HEK293 (cell line): ENCODE measurements at regions not wholly inside any gene's neighbourhood (a gene's known extent, or its start where the extent isn't known, plus 50 kb on each side); places are given as distances from the start of the nearest gene placed in this dataset.

ENCODE experiments used
- CTCF ChIA-PET: fragments of 350-600 bp; formaldehyde crosslinking; extraction: SDS; loops from one replicate; lab custom pipeline; 2021; ENCODE audit warnings: antibody characterized with exemption; lab: Yijun Ruan, JAX
- POLR2A ChIA-PET: fragments of 300-600 bp; formaldehyde crosslinking; extraction: SDS; loops from one replicate; lab custom pipeline; 2020; ENCODE audit warnings: antibody characterized with exemption, inconsistent platforms; lab: Yijun Ruan, JAX
- H3K27ac ChIP-seq: fragments of 200-500 bp; sonication (Bioruptor generic); 2 replicates; pipeline ENCODE4 v1.5.1; 2014; ENCODE audit warnings: low read depth, low read length, control low read depth, inconsistent platforms; ENCODE audit errors: extremely low read depth
- H3K36me3 ChIP-seq, 2 experiments: fragments of 200-500 bp in 1 of 2; sonication (Bioruptor generic) in 1 of 2; 1 replicate in 1 of 2; 2 replicates in 1 of 2; pipeline ENCODE4 v1.5.1; 2014 to 2017; ENCODE audit warnings: inconsistent platforms in 2 of 2, low read length in 2 of 2; ENCODE audit not compliant: control insufficient read depth in 2 of 2, insufficient read depth in 1 of 2
- H3K4me1 ChIP-seq: fragments of 200-500 bp; sonication (Bioruptor generic); 2 replicates; pipeline ENCODE4 v1.5.1; 2014; ENCODE audit warnings: mild to moderate bottlenecking, low read length, inconsistent platforms; ENCODE audit not compliant: control insufficient read depth, insufficient read depth
- H3K4me3 ChIP-seq: 2 replicates; pipeline ENCODE4 v1.5.1; 2011; ENCODE audit warnings: low read depth, mild to moderate bottlenecking, control low read depth, low read length, moderate library complexity
- H3K9me3 ChIP-seq: fragments of 200-500 bp; sonication (Bioruptor generic); 2 replicates; pipeline ENCODE4 v1.5.1; 2014; ENCODE audit warnings: low read depth, low read length, inconsistent platforms; ENCODE audit not compliant: control insufficient read depth, insufficient read depth
- GLIS1 ChIP-seq: fragments of 450-650 bp; formaldehyde crosslinking; IDR thresholded peaks from 2 replicates; pipeline ENCODE4 v1.5.1; 2016; ENCODE audit warnings: missing biosample characterization, missing genetic modification characterization
- HOXC10 ChIP-seq: sonication (generic); formaldehyde crosslinking; IDR thresholded peaks from 2 replicates; pipeline ENCODE4 v1.8.1; 2023; ENCODE audit warnings: mild to moderate bottlenecking, missing genetic modification reagents
- HOXD13 ChIP-seq: sonication (generic); formaldehyde crosslinking; IDR thresholded peaks from 2 replicates; pipeline ENCODE4 v1.8.0; 2022; ENCODE audit warnings: missing genetic modification reagents, borderline replicate concordance
- MZF1 ChIP-seq: fragments of 450-650 bp; formaldehyde crosslinking; IDR thresholded peaks from 2 replicates; pipeline ENCODE4 v1.5.1; 2017; ENCODE audit warnings: missing biosample characterization, missing genetic modification characterization, borderline replicate concordance
- PRDM1 ChIP-seq: fragments of 450-650 bp; formaldehyde crosslinking; IDR thresholded peaks from 2 replicates; pipeline ENCODE4; 2016; ENCODE audit warnings: missing biosample characterization, missing genetic modification characterization
- SP3 ChIP-seq: fragments of 450-650 bp; formaldehyde crosslinking; IDR thresholded peaks from 2 replicates; pipeline ENCODE4 v1.5.1; 2016; ENCODE audit warnings: missing biosample characterization, missing genetic modification characterization
- ZBTB8A ChIP-seq: fragments of 450-650 bp; formaldehyde crosslinking; IDR thresholded peaks from 2 replicates; pipeline ENCODE4 v1.5.1; 2016; ENCODE audit warnings: missing biosample characterization, missing genetic modification characterization
- ZFP69B ChIP-seq: fragments of 450-650 bp; formaldehyde crosslinking; IDR thresholded peaks from 2 replicates; pipeline ENCODE4 v1.5.1; 2016; ENCODE audit warnings: missing biosample characterization, missing genetic modification characterization
- ZNF140 ChIP-seq: fragments of 450-650 bp; formaldehyde crosslinking; IDR thresholded peaks from 2 replicates; pipeline ENCODE4 v1.5.1; 2016; ENCODE audit warnings: missing biosample characterization, missing genetic modification characterization
- ZNF239 ChIP-seq: fragments of 450-650 bp; formaldehyde crosslinking; IDR thresholded peaks from 2 replicates; pipeline ENCODE4 v1.5.1; 2016; ENCODE audit warnings: missing biosample characterization, missing genetic modification characterization
- ZNF404 ChIP-seq: fragments of 450-650 bp; formaldehyde crosslinking; IDR thresholded peaks from 2 replicates; pipeline ENCODE4 v1.5.1; 2017; ENCODE audit warnings: missing biosample characterization, missing genetic modification characterization
- ZNF426 ChIP-seq: fragments of 450-650 bp; formaldehyde crosslinking; IDR thresholded peaks from 2 replicates; pipeline ENCODE4 v1.5.1; 2017; ENCODE audit warnings: missing biosample characterization, missing genetic modification characterization, mild to moderate bottlenecking, inconsistent platforms, moderate library complexity
- ZNF473 ChIP-seq: fragments of 450-650 bp; formaldehyde crosslinking; IDR thresholded peaks from 2 replicates; pipeline ENCODE4 v1.5.1; 2017; ENCODE audit warnings: missing biosample characterization, missing genetic modification characterization
- ZNF501 ChIP-seq: fragments of 450-650 bp; formaldehyde crosslinking; IDR thresholded peaks from 2 replicates; pipeline ENCODE4 v1.5.1; 2016; ENCODE audit warnings: missing biosample characterization, missing genetic modification characterization
- ZNF544 ChIP-seq: fragments of 450-650 bp; formaldehyde crosslinking; IDR thresholded peaks from 2 replicates; pipeline ENCODE4 v1.5.0; 2017; ENCODE audit warnings: missing biosample characterization, missing genetic modification characterization
- ZNF571 ChIP-seq: fragments of 450-650 bp; formaldehyde crosslinking; IDR thresholded peaks from 2 replicates; pipeline ENCODE4 v1.5.0; 2017; ENCODE audit warnings: missing biosample characterization, missing genetic modification characterization
- ZNF596 ChIP-seq: fragments of 450-650 bp; IDR thresholded peaks from 2 replicates; pipeline ENCODE4 v1.5.0; 2018; ENCODE audit warnings: missing biosample characterization, mild to moderate bottlenecking, missing genetic modification characterization, moderate library complexity
- ZNF600 ChIP-seq: fragments of 450-650 bp; formaldehyde crosslinking; IDR thresholded peaks from 2 replicates; pipeline ENCODE4 v1.5.1; 2016; ENCODE audit warnings: missing biosample characterization, missing genetic modification characterization
- ZNF621 ChIP-seq: fragments of 450-650 bp; formaldehyde crosslinking; IDR thresholded peaks from 2 replicates; pipeline ENCODE4 v1.5.1; 2017; ENCODE audit warnings: missing biosample characterization, missing genetic modification characterization
- ZNF768 ChIP-seq: fragments of 450-650 bp; formaldehyde crosslinking; IDR thresholded peaks from 2 replicates; pipeline ENCODE4 v1.5.1; 2018; ENCODE audit warnings: missing biosample characterization, mild to moderate bottlenecking, missing genetic modification characterization
- ZNF776 ChIP-seq: fragments of 450-650 bp; formaldehyde crosslinking; IDR thresholded peaks from 2 replicates; pipeline ENCODE4 v1.5.0; 2017; ENCODE audit warnings: missing biosample characterization, missing genetic modification characterization, borderline replicate concordance
- ZXDB ChIP-seq: fragments of 450-650 bp; formaldehyde crosslinking; IDR thresholded peaks from 2 replicates; pipeline ENCODE4 v1.5.1; 2016; ENCODE audit warnings: missing biosample characterization, missing genetic modification characterization
- TF ChIP-seq, protein P1 (sequence below): fragments of 450-650 bp; formaldehyde crosslinking; IDR thresholded peaks from 2 replicates; pipeline ENCODE4 v1.5.1; 2016; ENCODE audit warnings: missing biosample characterization, missing genetic modification characterization
- TF ChIP-seq, protein P2 (sequence below): fragments of 450-650 bp; formaldehyde crosslinking; IDR thresholded peaks from 2 replicates; pipeline ENCODE4 v1.5.1; 2017; ENCODE audit warnings: missing biosample characterization, missing genetic modification characterization
- TF ChIP-seq, protein P3 (sequence below): fragments of 450-650 bp; formaldehyde crosslinking; IDR thresholded peaks from 2 replicates; pipeline ENCODE4 v1.5.1; 2017; ENCODE audit warnings: missing biosample characterization, missing genetic modification characterization
- TF ChIP-seq, protein P4 (sequence below): fragments of 450-650 bp; formaldehyde crosslinking; IDR thresholded peaks from 2 replicates; pipeline ENCODE4 v1.5.1; 2016; ENCODE audit warnings: missing biosample characterization, missing genetic modification characterization

DNA sequence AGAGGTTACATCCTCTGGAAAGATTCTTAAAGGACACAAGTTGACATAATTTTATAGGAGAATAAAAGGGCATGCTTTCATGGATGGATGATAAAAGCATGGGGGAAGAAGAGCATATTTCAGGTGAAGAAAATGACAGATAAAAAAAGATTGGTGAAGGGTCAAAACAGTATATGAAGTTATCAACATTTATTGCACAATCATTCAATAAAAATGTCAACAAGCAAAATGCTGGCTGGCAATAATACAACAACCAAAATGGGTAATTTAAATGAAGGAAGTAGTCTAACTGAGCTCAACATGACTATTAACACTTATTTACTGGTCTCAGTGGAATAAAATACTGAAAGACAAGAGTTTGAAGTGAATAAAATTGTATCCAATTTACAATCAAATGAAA is 696.7 kb downstream of the SQOR start:
- H3K9me3 ChIP-seq: no peaks in the 10 kb centered on the region
- H3K4me1 ChIP-seq: no peaks in the 10 kb centered on the region
- CTCF ChIA-PET: no interaction called here
- H3K36me3 ChIP-seq: no peaks in the 10 kb centered on the region
- no peak overlapping the region for H3K4me3 ChIP-seq
- TF ChIP-seq ZBTB8A (tag by site-specific recombination) (no peak), ZNF239 (tag by site-specific recombination) (no peak), ZNF404 (tag by site-specific recombination) (no peak), ZNF140 (tag by site-specific recombination) (no peak), ZFP69B (tag by site-specific recombination) (no peak), PRDM1 (tag by site-specific recombination) (no peak), ZNF776 (no peak)
- TF ChIP-seq, protein P1, sequence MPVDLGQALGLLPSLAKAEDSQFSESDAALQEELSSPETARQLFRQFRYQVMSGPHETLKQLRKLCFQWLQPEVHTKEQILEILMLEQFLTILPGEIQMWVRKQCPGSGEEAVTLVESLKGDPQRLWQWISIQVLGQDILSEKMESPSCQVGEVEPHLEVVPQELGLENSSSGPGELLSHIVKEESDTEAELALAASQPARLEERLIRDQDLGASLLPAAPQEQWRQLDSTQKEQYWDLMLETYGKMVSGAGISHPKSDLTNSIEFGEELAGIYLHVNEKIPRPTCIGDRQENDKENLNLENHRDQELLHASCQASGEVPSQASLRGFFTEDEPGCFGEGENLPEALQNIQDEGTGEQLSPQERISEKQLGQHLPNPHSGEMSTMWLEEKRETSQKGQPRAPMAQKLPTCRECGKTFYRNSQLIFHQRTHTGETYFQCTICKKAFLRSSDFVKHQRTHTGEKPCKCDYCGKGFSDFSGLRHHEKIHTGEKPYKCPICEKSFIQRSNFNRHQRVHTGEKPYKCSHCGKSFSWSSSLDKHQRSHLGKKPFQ: no peak
- TF ChIP-seq, protein P2, sequence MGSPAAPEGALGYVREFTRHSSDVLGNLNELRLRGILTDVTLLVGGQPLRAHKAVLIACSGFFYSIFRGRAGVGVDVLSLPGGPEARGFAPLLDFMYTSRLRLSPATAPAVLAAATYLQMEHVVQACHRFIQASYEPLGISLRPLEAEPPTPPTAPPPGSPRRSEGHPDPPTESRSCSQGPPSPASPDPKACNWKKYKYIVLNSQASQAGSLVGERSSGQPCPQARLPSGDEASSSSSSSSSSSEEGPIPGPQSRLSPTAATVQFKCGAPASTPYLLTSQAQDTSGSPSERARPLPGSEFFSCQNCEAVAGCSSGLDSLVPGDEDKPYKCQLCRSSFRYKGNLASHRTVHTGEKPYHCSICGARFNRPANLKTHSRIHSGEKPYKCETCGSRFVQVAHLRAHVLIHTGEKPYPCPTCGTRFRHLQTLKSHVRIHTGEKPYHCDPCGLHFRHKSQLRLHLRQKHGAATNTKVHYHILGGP: no peak
- TF ChIP-seq, protein P3, sequence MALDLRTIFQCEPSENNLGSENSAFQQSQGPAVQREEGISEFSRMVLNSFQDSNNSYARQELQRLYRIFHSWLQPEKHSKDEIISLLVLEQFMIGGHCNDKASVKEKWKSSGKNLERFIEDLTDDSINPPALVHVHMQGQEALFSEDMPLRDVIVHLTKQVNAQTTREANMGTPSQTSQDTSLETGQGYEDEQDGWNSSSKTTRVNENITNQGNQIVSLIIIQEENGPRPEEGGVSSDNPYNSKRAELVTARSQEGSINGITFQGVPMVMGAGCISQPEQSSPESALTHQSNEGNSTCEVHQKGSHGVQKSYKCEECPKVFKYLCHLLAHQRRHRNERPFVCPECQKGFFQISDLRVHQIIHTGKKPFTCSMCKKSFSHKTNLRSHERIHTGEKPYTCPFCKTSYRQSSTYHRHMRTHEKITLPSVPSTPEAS (tag by site-specific recombination): no peak
- H3K27ac ChIP-seq: no peak overlapping the region
- POLR2A ChIA-PET: no interaction called here

DNA sequence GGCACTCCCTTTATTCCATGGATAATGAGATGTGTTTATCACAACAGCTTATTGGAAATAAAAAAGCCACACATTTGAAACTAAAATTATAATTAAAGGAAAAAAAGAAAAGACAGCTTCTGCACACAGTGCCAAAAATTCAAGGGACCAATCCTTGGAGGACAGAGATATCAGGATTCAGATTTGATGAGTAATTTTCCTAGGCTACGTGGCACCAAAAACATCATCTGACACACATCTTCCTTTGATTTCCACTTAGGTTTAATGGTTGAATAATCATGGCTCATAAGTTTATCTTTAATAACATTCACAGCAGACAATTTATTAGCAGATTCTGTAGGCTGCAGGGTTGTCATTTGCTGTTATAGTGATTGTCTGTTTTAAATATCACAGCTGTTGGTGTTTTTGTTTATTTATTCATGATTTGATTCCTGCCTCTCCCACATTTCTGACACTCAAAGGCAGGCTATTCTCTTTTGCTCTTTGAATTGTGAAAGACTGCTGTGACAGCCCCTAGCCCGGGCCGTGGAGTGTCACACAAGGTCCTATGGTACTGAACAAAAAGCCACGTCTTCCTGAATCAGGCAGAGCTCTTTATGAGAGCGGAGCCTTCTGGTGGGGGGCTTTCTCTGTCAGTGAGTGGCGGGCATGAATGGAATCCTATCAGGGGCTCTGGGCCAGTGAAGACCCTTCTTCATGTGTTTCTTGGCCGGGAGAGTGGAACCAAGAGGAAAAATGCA is 708.5 kb downstream of the SQOR start:
- Histone ChIP-seq H3K36me3 (no peaks in the 10 kb centered on the region), H3K4me1 (no peaks in the 10 kb centered on the region), H3K27ac (no peak overlapping the region), H3K4me3 (no peak overlapping the region), H3K9me3 (no peaks in the 10 kb centered on the region)
- TF ChIP-seq ZNF426 (no peak), GLIS1 (tag by site-specific recombination) (no peak), ZXDB (tag by site-specific recombination) (no peak), ZNF768 (tag by site-specific recombination) (no peak)
- TF ChIP-seq, protein P2: no peak
- ChIA-PET POLR2A (no interaction called here), CTCF (interaction anchor here (0.7 kb wide), 1 partner anchor 16 kb away, joined by 3 read pairs; no protein-coding TSS in a partner anchor)

DNA sequence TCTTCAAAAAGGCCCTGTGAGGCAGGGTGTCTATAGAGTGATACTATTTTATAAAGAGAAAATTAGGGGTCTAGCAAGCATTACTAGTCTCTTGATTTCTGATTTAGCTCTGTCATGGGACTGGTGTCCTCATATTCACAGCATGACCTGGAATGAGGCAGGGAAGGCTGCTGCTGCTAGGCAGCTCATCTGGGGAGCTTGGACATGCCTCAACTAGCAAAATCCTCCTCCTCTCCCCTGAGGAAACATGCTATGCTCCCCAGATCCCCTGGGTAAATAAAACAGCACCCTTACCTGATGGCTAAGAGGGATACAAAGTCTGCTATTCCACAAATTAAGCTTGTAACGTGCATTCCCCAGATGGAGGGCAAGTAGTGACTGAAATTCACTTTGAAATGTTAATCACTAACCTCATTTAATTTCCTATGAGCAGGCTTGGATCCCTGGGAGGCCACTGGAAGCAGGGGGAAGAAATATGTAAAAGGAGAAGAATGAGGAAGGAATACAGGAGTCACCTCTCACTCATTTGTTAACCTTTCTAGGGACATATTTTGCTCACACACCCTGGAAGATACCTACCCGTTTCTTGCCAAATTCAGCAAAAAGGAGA is 709.4 kb downstream of the SQOR start:
- ChIA-PET CTCF (no interaction called here), POLR2A (no interaction called here)
- H3K4me1 ChIP-seq: no peaks in the 10 kb centered on the region
- H3K36me3 ChIP-seq: no peaks in the 10 kb centered on the region
- H3K9me3 ChIP-seq: no peaks in the 10 kb centered on the region
- H3K4me3 ChIP-seq: no peak overlapping the region
- H3K27ac ChIP-seq: no peak overlapping the region
- TF ChIP-seq, protein P4, sequence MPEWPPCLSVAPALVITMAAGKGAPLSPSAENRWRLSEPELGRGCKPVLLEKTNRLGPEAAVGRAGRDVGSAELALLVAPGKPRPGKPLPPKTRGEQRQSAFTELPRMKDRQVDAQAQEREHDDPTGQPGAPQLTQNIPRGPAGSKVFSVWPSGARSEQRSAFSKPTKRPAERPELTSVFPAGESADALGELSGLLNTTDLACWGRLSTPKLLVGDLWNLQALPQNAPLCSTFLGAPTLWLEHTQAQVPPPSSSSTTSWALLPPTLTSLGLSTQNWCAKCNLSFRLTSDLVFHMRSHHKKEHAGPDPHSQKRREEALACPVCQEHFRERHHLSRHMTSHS: no peak
- TF ChIP-seq SP3 (tag by site-specific recombination) (no peak), ZNF544 (tag by site-specific recombination) (no peak), ZNF621 (tag by site-specific recombination) (no peak), MZF1 (tag by site-specific recombination) (no peak), ZNF596 (tag by site-specific recombination) (no peak), ZNF501 (tag by site-specific recombination) (no peak), ZNF600 (tag by site-specific recombination) (no peak), ZNF473 (no peak), HOXD13 (CRISPR knock-in tag) (no peak), ZNF571 (tag by site-specific recombination) (no peak), HOXC10 (CRISPR knock-in tag) (no peak)
